Neural crest cell (in vitro differentiated cells): ENCODE measurements at regions not wholly inside any gene's neighbourhood (a gene's known extent, or its start where the extent isn't known, plus 50 kb on each side); places are given as distances from the start of the nearest gene placed in this dataset.

Source experiments
- DNase-seq: peaks from one replicate; pipeline ENCODE4 v3.0.0; 2021; ENCODE audit warnings: low read depth, mixed read lengths, low spot score
- H3K27ac Mint-ChIP-seq: one replicate; pipeline ENCODE4 v1.8.0; 2021; ENCODE audit warnings: mild to moderate bottlenecking, mixed read lengths; ENCODE audit not compliant: unreplicated experiment
- H3K27me3 Mint-ChIP-seq: 2 replicates; pipeline ENCODE4 v1.8.0; 2021; ENCODE audit warnings: low read depth, mild to moderate bottlenecking, mixed read lengths
- H3K36me3 Mint-ChIP-seq: 2 replicates; pipeline ENCODE4 v1.8.0; 2021; ENCODE audit warnings: low read depth, mild to moderate bottlenecking, mixed read lengths
- H3K4me1 Mint-ChIP-seq: 2 replicates; pipeline ENCODE4 v1.8.0; 2021; ENCODE audit warnings: mixed read lengths
- H3K4me3 Mint-ChIP-seq: one replicate; pipeline ENCODE4 v1.8.0; 2021; ENCODE audit warnings: mild to moderate bottlenecking, mixed read lengths
- H3K9me3 Mint-ChIP-seq: 2 replicates; pipeline ENCODE4 v1.8.0; 2021; ENCODE audit warnings: mixed read lengths
- CTCF ChIP-seq: fragments of 200-600 bp; sonication (generic); conservative IDR thresholded peaks from 2 replicates; pipeline ENCODE4 v1.5.0; 2021; ENCODE audit warnings: antibody characterized with exemption, mild to moderate bottlenecking

GRCh38 chr3:189094539-189094938, 77.2 kb upstream of the TPRG1 start:
- Mint-ChIP-seq H3K4me3 (no peak overlapping the region), H3K9me3 (no peaks in the 10 kb centered on the region), H3K27ac (no peak overlapping the region), H3K27me3 (no peaks in the 10 kb centered on the region), H3K36me3 (no peaks in the 10 kb centered on the region), H3K4me1 (peaks cover 7% of the 10 kb centered on the region)
- DNase-seq: no peak
- TF ChIP-seq CTCF: no peak

GRCh38 chr3:189096092-189096491, 75.7 kb upstream of the TPRG1 start:
- Mint-ChIP-seq H3K27ac (no peak overlapping the region), H3K36me3 (no peaks in the 10 kb centered on the region), H3K9me3 (no peaks in the 10 kb centered on the region), H3K4me1 (peaks cover 7% of the 10 kb centered on the region), H3K27me3 (no peaks in the 10 kb centered on the region), H3K4me3 (no peak overlapping the region)
- TF ChIP-seq CTCF: no peak
- DNase-seq: no peak

GRCh38 chr3:189099031-189099471, 72.7 kb upstream of the TPRG1 start:
- Mint-ChIP-seq H3K4me3 (no peak overlapping the region), H3K27ac (no peak overlapping the region), H3K36me3 (no peaks in the 10 kb centered on the region), H3K4me1 (peaks cover 7% of the 10 kb centered on the region), H3K9me3 (no peaks in the 10 kb centered on the region), H3K27me3 (no peaks in the 10 kb centered on the region)
- no peak for DNase-seq
- no peak for TF ChIP-seq CTCF

- no peaks in the 10 kb centered on the region for H3K27me3 Mint-ChIP-seq
- H3K9me3 Mint-ChIP-seq: no peaks in the 10 kb centered on the region
- no peak overlapping the region for H3K27ac Mint-ChIP-seq
Measured at GRCh38 chr3:189099505-189100290, 72.1 kb upstream of the TPRG1 start.

GRCh38 chr3:189100866-189101265, 70.9 kb upstream of the TPRG1 start:
- H3K4me1 Mint-ChIP-seq: peaks cover 7% of the 10 kb centered on the region
- no peaks in the 10 kb centered on the region for H3K9me3 Mint-ChIP-seq
- no peak overlapping the region for H3K27ac Mint-ChIP-seq
- H3K36me3 Mint-ChIP-seq: no peaks in the 10 kb centered on the region
- TF ChIP-seq CTCF: no peak
- no peak overlapping the region for H3K4me3 Mint-ChIP-seq
- H3K27me3 Mint-ChIP-seq: no peaks in the 10 kb centered on the region
- no peak for DNase-seq

More at GRCh38 chr3:189099505-189100290, 72.1 kb upstream of the TPRG1 start:
- DNase-seq: no peak
- H3K4me1 Mint-ChIP-seq: peaks cover 7% of the 10 kb centered on the region
- no peak overlapping the region for H3K4me3 Mint-ChIP-seq
- no peaks in the 10 kb centered on the region for H3K36me3 Mint-ChIP-seq
- TF ChIP-seq CTCF: no peak
